GM23248 (cell line): ENCODE measurements at regions not wholly inside any gene's neighbourhood (a gene's known extent, or its start where the extent isn't known, plus 50 kb on each side); places are given as distances from the start of the nearest gene placed in this dataset.

Experiments
- DNase-seq: peaks from one replicate; pipeline ENCODE4 v3.0.0-alpha.2; 2015
- H2AFZ ChIP-seq: fragments of 200-600 bp; sonication (generic); 2 replicates; pipeline ENCODE4 v1.6.1; 2016; ENCODE audit warnings: antibody characterized with exemption
- H3F3A ChIP-seq: fragments of 200-600 bp; sonication (generic); 2 replicates; pipeline ENCODE4 v1.6.1; 2016; ENCODE audit warnings: mild to moderate bottlenecking, antibody characterized with exemption, mixed run types; ENCODE audit not compliant: insufficient read depth
- H3K27ac ChIP-seq: fragments of 200-600 bp; sonication (generic); 2 replicates; pipeline ENCODE4 v1.5.1; 2016; ENCODE audit warnings: mild to moderate bottlenecking
- H3K27me3 ChIP-seq: fragments of 200-600 bp; sonication (generic); replicated peaks from 2 replicates; pipeline ENCODE4 v1.6.1; 2016; ENCODE audit warnings: mild to moderate bottlenecking; ENCODE audit not compliant: insufficient read depth
- H3K36me3 ChIP-seq: fragments of 200-600 bp; sonication (generic); 2 replicates; pipeline ENCODE4 v1.6.1; 2016; ENCODE audit warnings: low read depth, mild to moderate bottlenecking
- H3K4me1 ChIP-seq: fragments of 200-600 bp; sonication (generic); 2 replicates; pipeline ENCODE4 v1.6.1; 2016; ENCODE audit warnings: mild to moderate bottlenecking; ENCODE audit not compliant: insufficient read depth
- H3K4me2 ChIP-seq: fragments of 200-600 bp; sonication (generic); one replicate; pipeline ENCODE4 v1.6.1; 2016; ENCODE audit warnings: mild to moderate bottlenecking; ENCODE audit not compliant: unreplicated experiment
- H3K4me3 ChIP-seq: fragments of 200-600 bp; sonication (generic); 2 replicates; pipeline ENCODE4 v1.5.1; 2016; ENCODE audit warnings: mild to moderate bottlenecking
- H3K79me2 ChIP-seq: fragments of 200-600 bp; sonication (generic); 2 replicates; pipeline ENCODE4 v1.6.1; 2016; ENCODE audit warnings: mild to moderate bottlenecking; ENCODE audit not compliant: insufficient read depth
- H3K9ac ChIP-seq: fragments of 200-600 bp; sonication (generic); 2 replicates; pipeline ENCODE4 v1.6.1; 2016; ENCODE audit warnings: mild to moderate bottlenecking
- H3K9me2 ChIP-seq: fragments of 200-600 bp; sonication (generic); 2 replicates; pipeline ENCODE4 v1.6.1; 2016; ENCODE audit warnings: mixed run types, mild to moderate bottlenecking, moderate library complexity; ENCODE audit not compliant: insufficient read depth
- H3K9me3 ChIP-seq: fragments of 200-600 bp; sonication (generic); one replicate; pipeline ENCODE4 v1.6.1; 2017; ENCODE audit warnings: low read depth
- H4K20me1 ChIP-seq: fragments of 200-600 bp; sonication (generic); 2 replicates; pipeline ENCODE4 v1.6.0; 2016; ENCODE audit not compliant: insufficient read depth
- EZH2 ChIP-seq: fragments of 200-600 bp; sonication (generic); IDR thresholded peaks from 2 replicates; pipeline ENCODE4 v1.6.1; 2018; ENCODE audit warnings: antibody characterized with exemption, mild to moderate bottlenecking; ENCODE audit not compliant: insufficient read depth, poor library complexity, severe bottlenecking
- EZH2phosphoT487 ChIP-seq: fragments of 200-600 bp; sonication (generic); IDR thresholded peaks from 2 replicates; pipeline ENCODE4 v1.6.1; 2018; ENCODE audit warnings: antibody characterized with exemption, moderate library complexity, mild to moderate bottlenecking, low read depth; ENCODE audit not compliant: insufficient read depth
- WGBS, 2 experiments: methylation state at CpG; one replicate each; pipeline ENCODE4 v1.1.6; 2015 to 2017; ENCODE audit warnings: low lambda C conversion rate in 2 of 2, low coverage in 1 of 2; ENCODE audit errors: missing lambda C conversion rate in 2 of 2; 5-methylcytosine and 5-hydroxymethylcytosine counted together
- in situ Hi-C: fragments of 300-500 bp; cut with MboI; formaldehyde crosslinking; loops from 2 replicates; pipeline ENCODE4 v1.15.0; 2020

DNA sequence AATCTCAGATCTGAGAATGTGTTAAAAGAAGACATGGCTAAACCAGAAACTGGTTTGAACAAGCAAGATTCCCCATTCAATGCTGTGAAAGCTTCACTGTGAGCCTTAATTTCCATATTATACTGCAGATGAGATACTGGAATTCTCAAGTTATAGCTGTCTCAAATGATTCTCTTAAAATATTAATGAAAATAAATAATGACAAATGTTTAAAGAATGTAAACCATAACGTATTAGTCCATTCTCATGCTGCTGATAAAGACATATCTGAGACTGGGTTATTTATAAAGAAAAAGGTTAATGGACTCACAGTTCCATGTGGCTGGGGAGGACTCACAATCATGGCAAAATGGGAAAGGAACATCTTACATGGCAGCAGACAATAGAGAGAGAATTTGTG is 667.8 kb downstream of the SLITRK1 start:
- Histone ChIP-seq H3K9me2 (no peaks in the 10 kb centered on the region), H3K27ac (no peak overlapping the region), H4K20me1 (no peaks in the 10 kb centered on the region), H3K4me2 (no peak overlapping the region), H3K9me3 (no peaks in the 10 kb centered on the region), H3F3A (peaks cover 36% of the 10 kb centered on the region), H3K4me1 (peaks cover 37% of the 10 kb centered on the region), H2AFZ (no peak overlapping the region), H3K27me3 (no peaks in the 10 kb centered on the region), H3K4me3 (no peak overlapping the region), H3K36me3 (no peaks in the 10 kb centered on the region), H3K79me2 (no peaks in the 10 kb centered on the region), H3K9ac (no peak overlapping the region)
- no peak for TF ChIP-seq EZH2
- TF ChIP-seq EZH2phosphoT487: no peak
- in situ Hi-C loops: no loop called here
- DNase-seq: no peak
- 50 to 57% methylated on average over 1 of the region's 1 CpG for WGBS, 2 experiments

DNA sequence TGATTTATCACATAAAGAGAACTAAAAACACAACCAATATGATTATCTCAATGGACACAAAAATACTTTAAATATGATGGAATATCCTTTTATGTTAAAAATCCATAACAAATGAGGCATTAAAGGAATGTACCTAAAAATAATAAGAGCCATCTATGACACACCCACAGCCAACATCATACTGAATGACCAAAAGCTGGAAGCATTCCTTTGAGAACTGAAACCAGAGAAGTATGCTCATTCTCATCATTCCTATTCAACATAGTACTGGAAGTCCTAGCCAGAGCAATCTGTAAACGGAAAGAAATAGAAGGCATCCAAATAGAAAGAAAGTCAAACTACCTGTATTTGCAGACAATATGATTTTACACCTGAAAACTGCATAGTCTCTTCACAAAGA is 671.0 kb downstream of the SLITRK1 start:
- Histone ChIP-seq H3K4me3 (no peak overlapping the region), H3F3A (peaks cover 19% of the 10 kb centered on the region), H3K4me1 (peaks cover 24% of the 10 kb centered on the region), H3K9me2 (no peaks in the 10 kb centered on the region), H3K9ac (no peak overlapping the region), H3K4me2 (no peak overlapping the region), H3K27me3 (no peaks in the 10 kb centered on the region), H3K79me2 (no peaks in the 10 kb centered on the region), H4K20me1 (no peaks in the 10 kb centered on the region), H3K27ac (no peak overlapping the region), H3K36me3 (no peaks in the 10 kb centered on the region), H2AFZ (no peak overlapping the region), H3K9me3 (no peaks in the 10 kb centered on the region)
- TF ChIP-seq EZH2: no peak
- TF ChIP-seq EZH2phosphoT487: no peak
- in situ Hi-C loops: no loop called here
- DNase-seq: peak; percentile 62
- WGBS, 2 experiments: 38 to 53% methylated on average over 1 of the region's 1 CpG

DNA sequence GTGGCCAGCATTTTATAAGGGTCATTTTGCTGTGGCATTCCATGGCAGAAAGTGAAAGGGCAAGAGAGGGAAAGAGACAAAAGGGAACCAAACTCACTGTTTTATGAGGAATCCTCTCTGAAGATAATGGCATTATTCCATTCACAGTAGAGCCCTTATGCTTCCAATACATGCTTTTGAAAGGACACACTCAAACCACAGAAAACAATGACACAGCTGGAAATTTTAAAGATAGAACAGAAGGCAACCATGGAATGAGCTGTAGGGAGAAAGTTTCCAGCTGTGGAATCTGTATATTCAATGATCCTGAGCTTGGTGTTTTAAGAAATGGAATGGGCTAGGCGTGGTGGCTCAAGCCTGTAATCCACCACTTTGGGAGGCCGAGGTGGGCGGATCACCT is 677.4 kb downstream of the SLITRK1 start:
- Histone ChIP-seq H3F3A (no peaks in the 10 kb centered on the region), H3K79me2 (no peaks in the 10 kb centered on the region), H2AFZ (no peak overlapping the region), H3K4me2 (no peak overlapping the region), H3K4me3 (no peak overlapping the region), H4K20me1 (no peaks in the 10 kb centered on the region), H3K36me3 (no peaks in the 10 kb centered on the region), H3K9ac (no peak overlapping the region), H3K27me3 (no peaks in the 10 kb centered on the region), H3K9me3 (no peaks in the 10 kb centered on the region), H3K27ac (no peak overlapping the region), H3K4me1 (no peaks in the 10 kb centered on the region), H3K9me2 (no peaks in the 10 kb centered on the region)
- no peak for DNase-seq
- 77 to 85% methylated on average over 3 of the region's 3 CpGs for WGBS, 2 experiments
- TF ChIP-seq EZH2phosphoT487 (no peak), EZH2 (no peak)
- in situ Hi-C loops: no loop called here

DNA sequence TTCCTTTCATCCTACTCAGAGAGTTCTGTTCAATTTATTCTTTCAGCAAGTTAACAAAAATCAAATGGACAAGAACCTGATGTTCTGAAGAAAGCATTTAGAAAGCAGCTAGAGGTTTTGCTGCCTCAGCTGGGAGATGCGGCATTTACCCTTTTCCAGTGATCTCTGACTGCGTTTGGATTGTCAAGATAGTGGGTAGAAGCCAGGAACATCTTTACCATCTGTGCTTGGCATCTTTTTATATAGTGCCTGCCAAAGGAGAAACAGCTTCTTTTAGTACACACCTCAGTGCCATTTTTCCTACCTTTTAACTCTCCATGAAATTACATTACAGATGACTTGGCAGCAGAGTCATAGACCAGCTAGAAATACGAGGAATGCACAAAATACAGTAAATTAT is 680.8 kb downstream of the SLITRK1 start:
- in situ Hi-C loops: no loop called here
- H2AFZ ChIP-seq: no peak overlapping the region

DNA sequence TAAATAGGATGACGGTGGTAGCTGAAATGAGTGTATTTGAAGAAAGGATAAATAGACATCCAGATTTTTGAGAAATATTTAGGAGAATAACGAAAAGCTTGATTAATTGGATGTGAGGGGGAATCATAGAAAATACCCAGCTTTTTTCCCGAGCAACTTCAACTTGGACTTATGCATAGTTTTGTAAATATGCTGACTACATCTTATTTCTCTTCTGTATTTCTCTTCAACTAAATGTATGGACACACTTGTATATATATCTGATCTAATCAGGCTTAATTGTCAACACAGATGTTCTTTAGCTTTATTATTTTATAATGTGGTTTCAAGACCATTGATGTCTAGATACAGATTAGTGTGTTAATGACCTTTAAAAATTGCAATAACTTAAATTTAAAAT is 685.0 kb downstream of the SLITRK1 start:
- H3K9me3 ChIP-seq: no peaks in the 10 kb centered on the region
- H3K27me3 ChIP-seq: no peaks in the 10 kb centered on the region
- no peaks in the 10 kb centered on the region for H3K36me3 ChIP-seq
- H3K9ac ChIP-seq: no peak overlapping the region
- H3K4me2 ChIP-seq: no peak overlapping the region
- no peaks in the 10 kb centered on the region for H3K79me2 ChIP-seq
- no peaks in the 10 kb centered on the region; the same call in 1 of the 2 replicates for H3K4me1 ChIP-seq
- no peaks in the 10 kb centered on the region for H4K20me1 ChIP-seq
- 88 to 90% methylated on average over 3 of the region's 3 CpGs for WGBS, 2 experiments
- no peaks in the 10 kb centered on the region for H3K9me2 ChIP-seq
- TF ChIP-seq EZH2 (no peak), EZH2phosphoT487 (no peak)
- H2AFZ ChIP-seq: no peak overlapping the region
- no peak overlapping the region for H3K4me3 ChIP-seq
- no peak for DNase-seq
- in situ Hi-C loops: no loop called here
- H3F3A ChIP-seq: no peaks in the 10 kb centered on the region
- H3K27ac ChIP-seq: no peak overlapping the region

More for the DNA sequence above, 680.8 kb downstream of the SLITRK1 start:
- H3K4me2 ChIP-seq: no peak overlapping the region
- H3K4me3 ChIP-seq: no peak overlapping the region
- H3K9me2 ChIP-seq: no peaks in the 10 kb centered on the region
- no peaks in the 10 kb centered on the region for H3K36me3 ChIP-seq
- no peak overlapping the region for H3K27ac ChIP-seq
- H3K9me3 ChIP-seq: no peaks in the 10 kb centered on the region
- TF ChIP-seq EZH2: no peak
- H4K20me1 ChIP-seq: no peaks in the 10 kb centered on the region
- no peaks in the 10 kb centered on the region; the same call in 1 of the 2 replicates for H3K4me1 ChIP-seq
- no peak for DNase-seq
- no peaks in the 10 kb centered on the region for H3F3A ChIP-seq
- 74 to 82% methylated on average over 3 of the region's 3 CpGs for WGBS, 2 experiments
- no peaks in the 10 kb centered on the region for H3K79me2 ChIP-seq
- no peak overlapping the region for H3K9ac ChIP-seq
- H3K27me3 ChIP-seq: no peaks in the 10 kb centered on the region
